HTERT RPE-1 (cell line): ENCODE measurements at regions not wholly inside any gene's neighbourhood (a gene's known extent, or its start where the extent isn't known, plus 50 kb on each side); places are given as distances from the start of the nearest gene placed in this dataset.
"Not testable (repeated sequence)": the region's sequence is repeated elsewhere in the genome, so short reads cannot be mapped to it uniquely, and the experiment has no call there.

Source experiments
- in situ Hi-C: fragments of 300-500 bp; cut with MboI; formaldehyde crosslinking; loops from 4 replicates; pipeline ENCODE4 v1.14.3; 2020; ENCODE audit warnings: low sequenced_read_pairs

DNA sequence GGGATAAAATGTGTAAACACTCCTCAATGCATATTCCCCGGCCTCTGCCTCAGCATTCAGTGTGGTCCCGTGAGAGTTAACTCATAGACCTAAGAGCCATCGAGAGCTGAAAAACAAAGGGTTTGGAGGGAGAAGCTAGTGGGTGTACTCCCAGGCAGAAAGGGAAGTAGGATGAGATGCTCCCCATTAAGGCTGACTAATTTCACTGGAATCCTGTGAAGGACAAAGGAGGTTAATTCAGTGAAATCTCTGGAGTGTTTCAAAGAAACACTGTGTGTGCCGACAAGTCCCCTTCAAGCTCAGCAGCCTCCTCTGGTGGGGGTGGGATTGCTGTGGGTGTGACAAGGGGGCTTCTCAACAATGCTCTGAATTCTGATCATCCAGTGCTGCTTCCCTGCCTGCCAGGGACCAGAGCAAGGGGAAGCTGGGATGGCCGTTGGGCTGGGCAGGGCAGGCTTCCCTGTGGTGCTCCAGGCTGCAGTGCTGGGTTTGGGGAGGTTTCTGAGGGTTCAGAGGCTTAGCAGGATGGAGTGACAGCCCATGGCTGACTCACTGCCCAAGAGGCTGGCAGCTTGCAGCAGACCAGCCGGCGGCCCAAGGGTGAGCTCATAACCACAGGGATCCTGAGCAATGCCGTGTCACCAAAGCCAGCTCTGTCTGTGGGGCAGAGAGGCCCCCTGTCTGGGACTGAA, 61.4 kb upstream of the BMAL1 start:
- in situ Hi-C loops = no loop called here

DNA sequence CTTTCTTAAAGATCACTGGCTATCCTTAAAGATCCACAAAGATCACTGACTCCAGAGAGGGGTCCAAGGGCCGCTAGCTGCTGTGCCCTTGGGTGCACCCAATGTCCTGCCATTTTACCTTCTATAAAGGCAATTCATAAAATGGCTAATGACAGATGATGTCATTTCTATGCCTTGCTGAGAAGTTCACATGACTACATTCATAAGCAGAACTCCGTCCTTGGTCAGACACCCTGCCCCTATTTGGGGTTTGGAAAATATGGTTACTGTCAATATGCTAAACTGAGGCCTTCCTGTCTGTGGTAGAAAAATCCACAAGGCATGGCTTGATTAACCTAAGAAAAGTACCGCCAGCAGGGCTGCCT, 60.9 kb upstream of the BMAL1 start:
- in situ Hi-C loops = no loop called here

DNA sequence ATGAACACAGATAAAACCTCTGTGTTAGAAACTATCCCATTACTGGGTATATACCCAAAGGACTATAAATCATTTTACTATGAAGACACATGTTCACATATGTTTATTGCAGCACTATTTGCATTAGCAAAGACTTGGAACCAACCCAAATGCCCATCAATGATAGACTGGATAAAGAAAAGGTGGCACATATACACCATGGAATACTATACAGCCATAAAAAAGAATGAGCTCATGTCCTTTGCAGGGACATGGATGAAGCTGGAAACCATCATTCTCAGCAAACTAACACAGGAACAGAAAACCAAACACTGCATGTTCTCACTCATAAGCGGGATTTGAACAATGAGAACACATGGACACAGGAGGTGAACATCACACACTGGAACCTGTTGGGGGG, 58.9 kb upstream of the BMAL1 start:
- in situ Hi-C loops = not testable (repeated sequence)

DNA sequence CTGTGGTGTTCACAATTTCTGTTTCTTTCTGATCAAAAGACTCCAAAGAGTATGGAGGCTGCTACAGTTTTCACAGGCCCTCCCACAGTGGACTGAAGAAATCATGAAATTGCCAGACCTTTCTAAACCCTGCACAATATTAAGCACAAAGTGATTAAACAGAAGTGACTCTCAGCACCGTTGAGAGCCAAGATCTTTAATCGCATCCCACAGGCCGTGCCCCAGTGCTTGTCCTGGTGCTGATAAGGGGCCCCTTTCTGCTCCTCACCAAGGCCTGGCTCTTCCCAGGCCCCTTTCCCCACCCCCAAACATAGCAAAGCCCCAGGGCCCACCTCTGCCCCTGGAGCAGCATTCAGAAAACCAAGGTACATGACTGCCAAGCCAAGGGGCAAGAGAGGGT, 57.4 kb upstream of the BMAL1 start:
- in situ Hi-C loops = no loop called here

DNA sequence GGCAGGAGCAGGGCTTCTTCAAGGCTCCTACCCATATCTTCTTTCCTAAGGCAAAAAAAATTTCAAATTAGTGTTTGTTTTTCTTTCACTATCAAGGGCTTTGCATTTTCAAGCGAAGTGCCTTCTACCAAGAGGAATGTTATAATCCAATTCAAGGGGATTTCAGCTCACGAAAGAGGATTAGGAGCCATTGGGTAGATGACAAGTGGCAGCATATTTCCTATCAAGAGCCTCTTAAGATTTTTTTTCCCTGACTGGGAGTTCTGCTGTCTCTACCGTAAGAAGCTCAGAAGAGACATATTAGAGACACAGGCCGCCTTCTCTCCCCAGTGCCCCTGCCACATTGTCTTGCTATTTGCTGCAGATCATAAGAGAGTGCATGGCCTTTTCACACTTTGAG, 55.9 kb upstream of the BMAL1 start:
- in situ Hi-C loops = no loop called here

DNA sequence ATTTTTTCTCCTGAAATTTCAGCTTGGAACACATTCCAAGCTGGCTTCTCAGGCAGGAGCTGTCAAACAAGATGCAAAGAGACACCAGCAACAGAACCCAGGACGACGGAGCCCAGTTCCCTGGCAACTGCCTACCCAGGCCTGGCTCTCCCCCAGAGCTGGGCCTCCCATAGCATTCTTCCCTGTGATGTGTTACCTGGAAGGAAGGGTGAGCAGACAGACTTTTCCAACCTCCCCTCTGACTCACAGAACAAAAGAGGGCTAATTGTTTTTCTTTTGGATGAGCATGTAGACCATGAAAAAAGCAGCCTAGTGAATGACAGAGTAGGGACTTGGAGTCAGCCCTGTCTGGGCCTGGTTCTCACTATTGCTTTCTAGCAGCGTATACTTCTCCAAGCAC, 55.3 kb upstream of the BMAL1 start:
- in situ Hi-C loops = no loop called here

DNA sequence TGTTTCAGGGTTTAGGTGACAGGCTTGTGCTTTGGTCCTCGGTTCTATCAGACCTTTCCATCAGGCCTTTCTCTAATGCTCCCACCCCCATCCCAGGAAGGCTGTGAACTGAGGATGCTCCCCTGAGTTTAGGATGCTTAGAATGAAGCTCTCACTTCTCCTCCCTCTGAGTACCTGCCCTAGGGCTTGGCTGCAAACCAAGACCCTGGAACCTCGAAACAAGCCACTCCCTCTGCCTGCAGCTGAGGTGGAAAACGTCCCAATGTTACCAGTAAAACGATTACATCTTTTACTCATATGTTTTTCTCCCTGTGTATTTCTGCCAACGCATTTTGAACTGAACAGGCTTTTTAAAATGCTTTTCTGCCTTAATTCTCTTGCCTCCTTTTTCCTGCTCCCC, 54.5 kb upstream of the BMAL1 start:
- in situ Hi-C loops = no loop called here

DNA sequence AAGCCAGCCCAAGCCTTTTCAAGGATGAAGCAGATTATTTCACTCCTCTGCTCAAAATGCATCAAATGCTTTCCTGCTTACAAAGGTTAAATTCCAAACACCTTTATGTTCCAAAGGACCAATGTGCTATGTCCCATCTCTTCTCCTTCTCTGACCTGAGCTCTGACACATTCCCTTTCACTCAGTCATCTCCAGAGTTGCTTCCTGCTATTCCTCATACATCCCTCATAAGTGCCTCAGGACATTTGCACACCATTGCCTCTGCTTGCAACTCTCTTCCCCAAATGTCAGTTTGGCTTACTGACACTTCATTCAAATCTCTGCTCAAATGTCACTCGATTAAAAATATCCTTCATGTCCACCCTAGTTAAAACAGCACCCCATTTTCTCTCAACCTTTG, 53.3 kb upstream of the BMAL1 start:
- in situ Hi-C loops = no loop called here

DNA sequence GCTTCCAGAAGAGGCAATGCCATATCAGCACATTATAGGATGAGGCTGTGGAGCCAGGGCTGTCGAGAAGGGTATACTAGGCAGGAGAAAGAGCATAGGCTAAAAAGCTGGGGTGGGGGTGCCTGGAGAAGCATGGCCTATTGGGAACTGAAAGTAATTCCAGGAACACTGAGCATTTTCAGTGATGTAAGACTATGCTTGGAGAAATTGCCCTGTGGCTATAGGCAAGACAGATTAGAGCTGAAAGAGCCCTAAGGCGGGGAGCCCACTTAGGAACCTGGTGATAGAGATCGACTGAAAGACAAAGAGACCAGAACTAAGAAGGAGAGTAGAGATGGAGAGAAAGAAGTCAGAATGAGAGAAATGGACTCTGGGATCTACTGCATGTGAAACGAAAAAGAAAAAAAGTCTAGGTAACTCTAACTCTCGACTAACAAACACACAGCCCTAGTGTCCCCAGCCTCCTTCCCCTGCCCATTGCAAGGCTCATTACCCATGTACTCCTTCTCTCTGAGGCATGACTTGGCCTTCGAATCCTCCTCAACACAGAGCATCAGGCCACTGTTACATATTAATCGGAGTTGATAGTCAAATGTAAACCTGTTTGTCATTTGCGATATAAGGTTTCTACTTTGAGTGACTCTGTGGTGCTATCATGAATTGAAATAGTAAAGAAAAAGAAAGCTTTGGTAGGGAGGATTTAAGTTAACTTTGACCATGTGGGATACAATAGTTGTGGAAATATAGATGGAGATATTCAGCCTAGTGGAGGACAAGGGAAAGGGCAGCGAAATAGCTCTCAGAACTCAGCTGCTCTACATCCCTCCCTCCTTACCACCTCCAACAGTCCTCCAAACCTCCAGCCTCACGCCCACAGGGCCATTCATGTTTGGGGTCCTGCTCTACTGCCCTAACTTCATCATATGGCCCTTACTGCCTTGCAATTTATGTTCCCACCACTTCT, 52.3 kb upstream of the BMAL1 start:
- in situ Hi-C loops = loop anchor here (25.0 kb wide), 1 partner anchor 112 kb away; no protein-coding TSS in a partner anchor

DNA sequence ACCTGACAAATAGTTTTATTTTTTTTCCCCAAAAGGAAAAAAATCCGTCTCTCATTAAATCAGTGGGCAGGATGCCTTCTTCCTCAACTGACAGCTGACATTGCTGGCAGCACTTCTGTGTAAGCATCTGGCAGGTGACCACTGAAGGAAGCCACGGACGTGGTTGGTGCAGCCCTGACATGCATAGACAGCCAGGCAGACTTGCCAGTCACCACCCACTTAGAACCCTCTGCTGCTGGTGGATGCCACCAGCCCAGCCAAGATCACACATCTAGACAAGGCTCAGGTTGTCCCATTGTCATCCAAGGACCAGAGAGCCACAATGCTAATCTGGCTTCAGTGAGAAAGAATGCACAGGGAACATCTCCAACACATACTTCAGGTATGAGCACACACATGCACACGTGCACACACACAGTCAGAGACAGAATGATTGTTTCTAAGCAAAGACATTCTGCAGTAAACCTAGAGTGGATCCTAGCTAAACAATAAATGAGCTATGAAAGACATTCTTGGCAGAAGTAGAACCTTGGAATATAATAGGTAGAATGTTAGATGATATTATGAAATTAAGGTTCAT, 49.8 kb upstream of the BMAL1 start:
- in situ Hi-C loops = loop anchor here (25.0 kb wide), 1 partner anchor 110 kb away; no protein-coding TSS in a partner anchor
